Endothelial cell of umbilical vein (primary cell): ENCODE measurements at regions not wholly inside any gene's neighbourhood (a gene's known extent, or its start where the extent isn't known, plus 50 kb on each side); places are given as distances from the start of the nearest gene placed in this dataset.

ENCODE experiments used
- BruUV-seq: library from RNA; stranded (reverse); fragments of 400-500 nt; replicated peaks from 2 replicates; lab custom pipeline; 2021; lab: Mats Ljungman, UMichigan
- CTCF ChIA-PET: fragments of 300-600, 350-600 bp; sonication (Branson Sonifier 250); formaldehyde crosslinking; loops from one replicate; lab custom pipeline; 2021; ENCODE audit warnings: antibody characterized with exemption, inconsistent platforms; lab: Charles Lee
- POLR2A ChIA-PET: fragments of 300-600, 350-600 bp; sonication (Branson Sonifier 250); formaldehyde crosslinking; loops from one replicate; lab custom pipeline; 2021; ENCODE audit warnings: antibody characterized with exemption, inconsistent platforms; lab: Charles Lee
- DNase-seq: peaks from one replicate; pipeline ENCODE4 v3.0.0-alpha.2; 2011; ENCODE audit warnings: low read depth, low spot score
- FAIRE-seq: peaks from 2 replicates; lab custom pipeline; 2011; peaks lifted over from hg19 to GRCh38; lab: Jason Lieb, UNC
- H2AFZ ChIP-seq: 2 replicates; pipeline ENCODE4 v1.6.0; 2012; ENCODE audit warnings: low read depth, low read length, control low read depth, inconsistent platforms
- H3K27ac ChIP-seq: 2 replicates; pipeline ENCODE4 v1.5.1; 2011; ENCODE audit warnings: low read depth, mild to moderate bottlenecking, control low read depth, low read length, moderate library complexity; ENCODE audit not compliant: insufficient read depth
- H3K27me3 ChIP-seq, 2 experiments: 2 replicates each; pipeline versions ENCODE4 v1.6.0 to v1.6.1; 2011; ENCODE audit warnings: low read length in 2 of 2, mixed read lengths in 1 of 2; ENCODE audit not compliant: control insufficient read depth in 2 of 2, insufficient read depth in 2 of 2
- H3K36me3 ChIP-seq, 2 experiments: 2 replicates in 1 of 2; 3 replicates in 1 of 2; pipeline ENCODE4 v1.5.1; 2011; ENCODE audit warnings: low read length in 2 of 2, mild to moderate bottlenecking in 1 of 2, moderate library complexity in 1 of 2; ENCODE audit not compliant: control insufficient read depth in 2 of 2, insufficient read depth in 2 of 2; ENCODE audit errors: extremely low read depth in 1 of 2
- H3K4me1 ChIP-seq: 3 replicates; pipeline ENCODE4 v1.5.1; 2011; ENCODE audit warnings: mild to moderate bottlenecking, low read length; ENCODE audit not compliant: control insufficient read depth, insufficient read depth; ENCODE audit errors: extremely low read depth
- H3K4me2 ChIP-seq: 2 replicates; pipeline ENCODE4 v1.6.1; 2011; ENCODE audit warnings: low read length, control low read depth, mixed read lengths; ENCODE audit not compliant: insufficient read depth
- H3K4me3 ChIP-seq, 3 experiments: fragments of 200-600 bp in 1 of 3; sonication (generic), shearing (Covaris generic) in 1 of 3; replicated peaks in 1 of 3; 2 replicates each; pipeline ENCODE4 v1.5.1; 2011 to 2016; ENCODE audit warnings: control low read depth in 3 of 3, low read length in 3 of 3, mild to moderate bottlenecking in 2 of 3, inconsistent platforms in 1 of 3, low read depth in 1 of 3, moderate library complexity in 1 of 3; ENCODE audit not compliant: insufficient read depth in 1 of 3
- H3K79me2 ChIP-seq: 2 replicates; pipeline ENCODE4 v1.6.0; 2012; ENCODE audit warnings: low read length, inconsistent platforms; ENCODE audit not compliant: control insufficient read depth, insufficient read depth
- H3K9ac ChIP-seq: replicated peaks from 2 replicates; pipeline ENCODE3; 2011; ENCODE audit warnings: low read length, control low read depth; ENCODE audit not compliant: insufficient read depth; ENCODE audit errors: extremely low read depth
- H3K9me1 ChIP-seq: replicated peaks from 3 replicates; pipeline ENCODE4 v1.6.0; 2011; ENCODE audit warnings: mild to moderate bottlenecking, low read length; ENCODE audit not compliant: control insufficient read depth, insufficient read depth; ENCODE audit errors: extremely low read depth
- H3K9me3 ChIP-seq: replicated peaks from 2 replicates; pipeline ENCODE4 v1.5.1; 2012; ENCODE audit warnings: low read length, inconsistent platforms; ENCODE audit not compliant: control insufficient read depth, insufficient read depth
- H4K20me1 ChIP-seq: replicated peaks from 2 replicates; pipeline ENCODE3; 2011; ENCODE audit warnings: mild to moderate bottlenecking, low read length; ENCODE audit not compliant: control insufficient read depth, insufficient read depth; ENCODE audit errors: extremely low read depth
- CTCF ChIP-seq, 2 donors: IDR thresholded peaks; 1 replicate in 1 of 2; 2 replicates in 1 of 2; pipeline ENCODE4 v1.5.1; 2011; ENCODE audit warnings: low read length in 2 of 2, mild to moderate bottlenecking in 2 of 2, moderate library complexity in 2 of 2, control low read depth in 1 of 2, inconsistent platforms in 1 of 2, low read depth in 1 of 2; ENCODE audit not compliant: insufficient read depth in 1 of 2; ENCODE audit errors: extremely low read depth in 1 of 2
- EZH2 ChIP-seq: IDR thresholded peaks from 2 replicates; pipeline ENCODE4 v1.6.1; 2012; ENCODE audit warnings: borderline replicate concordance, low read depth, mild to moderate bottlenecking, moderate library complexity, low read length, inconsistent platforms; ENCODE audit not compliant: severe bottlenecking
- FOS ChIP-seq: IDR thresholded peaks from 2 replicates; pipeline ENCODE4 v1.6.1; 2011; ENCODE audit warnings: mild to moderate bottlenecking, low read length, moderate library complexity, borderline replicate concordance; ENCODE audit not compliant: insufficient read depth
- GATA2 ChIP-seq: IDR thresholded peaks from 2 replicates; pipeline ENCODE4 v1.7.0; 2011; ENCODE audit warnings: low read depth, mild to moderate bottlenecking, moderate library complexity, mixed read lengths, low read length; ENCODE audit not compliant: insufficient read length, insufficient read depth
- JUN ChIP-seq: IDR thresholded peaks from 2 replicates; pipeline ENCODE4 v1.6.1; 2011; ENCODE audit warnings: borderline replicate concordance, low read depth; ENCODE audit not compliant: insufficient read length, insufficient read depth
- MAX ChIP-seq: IDR thresholded peaks from 2 replicates; pipeline ENCODE4 v1.6.1; 2011; ENCODE audit not compliant: insufficient read depth, insufficient read length
- MYC ChIP-seq: IDR thresholded peaks from one replicate; pipeline ENCODE4 v1.6.1; 2011; ENCODE audit warnings: mild to moderate bottlenecking, low read depth, low read length
- POLR2A ChIP-seq: IDR thresholded peaks from 2 replicates; pipeline ENCODE4 v1.6.1; 2012; ENCODE audit warnings: low read depth, mild to moderate bottlenecking, control low read depth, low read length
- POLR2AphosphoS5 ChIP-seq: IDR thresholded peaks from 2 replicates; pipeline ENCODE4 v1.6.1; 2012; ENCODE audit warnings: low read depth, mild to moderate bottlenecking, control low read depth, low read length, moderate library complexity; ENCODE audit not compliant: insufficient read depth
- dilution Hi-C: fragments of 300-500 bp; cut with MboI; formaldehyde crosslinking; loops from one replicate; pipeline ENCODE4 v1.15.0; 2019; ENCODE audit warnings: low sequenced_read_pairs; ENCODE audit not compliant: extremely low pct_ligation_motif_present
- intact Hi-C: fragments of 100-400 bp; cut with micrococcal nuclease; formaldehyde crosslinking; loops from one replicate; pipeline ENCODE4 v1.10.0; 2022

GRCh38 chr2:49807689-49808088 is 653.4 kb upstream of the FSHR start:
- TF ChIP-seq GATA2, result no peak
- TF ChIP-seq JUN, result no peak
- no peak for TF ChIP-seq EZH2
- no peak for TF ChIP-seq FOS
- TF ChIP-seq POLR2A, result no peak
- TF ChIP-seq MYC, result no peak
- no peak for TF ChIP-seq POLR2AphosphoS5
- TF ChIP-seq MAX, result no peak
- TF ChIP-seq CTCF (IDR thresholded peaks at IDR 0.05; ENCODE audit: extremely low read depth in 1 of 2, insufficient read depth in 1 of 2, low read depth in 1 of 2, low read length in 2 of 2), result no peak
- CTCF ChIA-PET, result no interaction called here
- Histone ChIP-seq H2AFZ (no peak overlapping the region), H3K36me3 (no peaks in the 10 kb centered on the region), H3K4me3 (no peak overlapping the region), H4K20me1 (no peaks in the 10 kb centered on the region), H3K9me1 (no peaks in the 10 kb centered on the region), H3K79me2 (no peaks in the 10 kb centered on the region), H3K4me2 (no peak overlapping the region), H3K9ac (no peak overlapping the region), H3K4me1 (no peaks in the 10 kb centered on the region), H3K27ac (no peak overlapping the region), H3K9me3 (peaks cover 3% of the 10 kb centered on the region), H3K27me3 (no peaks in the 10 kb centered on the region)
- dilution Hi-C loops (no loop called here), intact Hi-C loops (no loop called here)
- no TSS peak for BruUV-seq
- FAIRE-seq (no peak), DNase-seq (no peak)
- POLR2A ChIA-PET, result no interaction called here
